Gastrocnemius medialis (tissue), 4 donors: ENCODE measurements at regions not wholly inside any gene's neighbourhood (a gene's known extent, or its start where the extent isn't known, plus 50 kb on each side); places are given as distances from the start of the nearest gene placed in this dataset.

Experiments
- ATAC-seq, 2 donors: fragments of 150-250 bp; one replicate each; pipeline ENCODE4 v1.9.1; 2016
- DNase-seq, 2 donors: peaks; one replicate each; pipeline ENCODE4 v3.0.0-alpha.2; 2019
- H3K27ac ChIP-seq, 4 donors: fragments of 200-600 bp; sonication (generic); 1 replicate in 1 of 4; 2 replicates in 3 of 4; pipeline ENCODE4 v1.5.1; 2016 to 2018; ENCODE audit warnings: mild to moderate bottlenecking in 2 of 4, moderate library complexity in 1 of 4
- H3K27me3 ChIP-seq, 3 donors: fragments of 200-600 bp; sonication (generic) in 2 of 3; 1 replicate in 1 of 3; 2 replicates in 2 of 3; pipeline versions ENCODE4 v1.5.1 to v1.6.0; 2016 to 2019; ENCODE audit warnings: mild to moderate bottlenecking in 1 of 3, moderate library complexity in 1 of 3
- H3K36me3 ChIP-seq, 2 donors: fragments of 200-600 bp; sonication (generic) in 1 of 2; one replicate each; pipeline ENCODE4 v1.5.1; 2017 to 2018
- H3K4me1 ChIP-seq, 2 donors: fragments of 200-600 bp; sonication (generic) in 1 of 2; one replicate each; pipeline ENCODE4 v1.5.1; 2016 to 2017; ENCODE audit warnings: mild to moderate bottlenecking in 2 of 2
- H3K4me3 ChIP-seq, 4 donors: fragments of 200-600 bp; sonication (generic) in 3 of 4; 1 replicate in 1 of 4; 2 replicates in 3 of 4; pipeline ENCODE4 v1.5.1; 2016 to 2019; ENCODE audit warnings: mild to moderate bottlenecking in 2 of 4
- H3K9me3 ChIP-seq, 3 donors: fragments of 200-600 bp; sonication (generic) in 2 of 3; 1 replicate in 1 of 3; 2 replicates in 2 of 3; pipeline ENCODE4 v1.5.1; 2016 to 2019
- POLR2A ChIP-seq, 2 donors: fragments of 450-650 bp; IDR thresholded peaks; one replicate each; pipeline ENCODE4 v1.6.1; 2017; ENCODE audit warnings: antibody characterized with exemption in 2 of 2, mild to moderate bottlenecking in 2 of 2, moderate library complexity in 2 of 2
- in situ Hi-C, 4 donors: fragments of 200-750 bp; cut with MboI; loops; one replicate each; pipeline versions ENCODE4 v1.15.0 to v1.8.0; 2017; ENCODE audit warnings: low sequenced_read_pairs in 4 of 4
- intact Hi-C: fragments of 100-400 bp; cut with DNase I; formaldehyde crosslinking; loops from one replicate; pipeline ENCODE4 v1.15.1; 2023; ENCODE audit warnings: low total_unique reads
- TF ChIP-seq, protein P1 (sequence below), 5 experiments: fragments of 450-650 bp in 3 of 5; fragments of 200-600 bp in 2 of 5; sonication (generic) in 2 of 5; IDR thresholded peaks in 4 of 5; conservative IDR thresholded peaks in 1 of 5; 1 replicate in 4 of 5; 2 replicates in 1 of 5; pipeline ENCODE4 v1.5.1; 2016 to 2019; ENCODE audit warnings: antibody characterized with exemption in 5 of 5, mild to moderate bottlenecking in 3 of 5, moderate library complexity in 3 of 5

- H3K9me3 ChIP-seq = no peaks in the 10 kb centered on the region
- intact Hi-C loops = no loop called here
- no peaks in the 10 kb centered on the region for H3K36me3 ChIP-seq
- H3K4me3 ChIP-seq = no peak overlapping the region
- in situ Hi-C loops = no loop called here
- TF ChIP-seq, protein P1, sequence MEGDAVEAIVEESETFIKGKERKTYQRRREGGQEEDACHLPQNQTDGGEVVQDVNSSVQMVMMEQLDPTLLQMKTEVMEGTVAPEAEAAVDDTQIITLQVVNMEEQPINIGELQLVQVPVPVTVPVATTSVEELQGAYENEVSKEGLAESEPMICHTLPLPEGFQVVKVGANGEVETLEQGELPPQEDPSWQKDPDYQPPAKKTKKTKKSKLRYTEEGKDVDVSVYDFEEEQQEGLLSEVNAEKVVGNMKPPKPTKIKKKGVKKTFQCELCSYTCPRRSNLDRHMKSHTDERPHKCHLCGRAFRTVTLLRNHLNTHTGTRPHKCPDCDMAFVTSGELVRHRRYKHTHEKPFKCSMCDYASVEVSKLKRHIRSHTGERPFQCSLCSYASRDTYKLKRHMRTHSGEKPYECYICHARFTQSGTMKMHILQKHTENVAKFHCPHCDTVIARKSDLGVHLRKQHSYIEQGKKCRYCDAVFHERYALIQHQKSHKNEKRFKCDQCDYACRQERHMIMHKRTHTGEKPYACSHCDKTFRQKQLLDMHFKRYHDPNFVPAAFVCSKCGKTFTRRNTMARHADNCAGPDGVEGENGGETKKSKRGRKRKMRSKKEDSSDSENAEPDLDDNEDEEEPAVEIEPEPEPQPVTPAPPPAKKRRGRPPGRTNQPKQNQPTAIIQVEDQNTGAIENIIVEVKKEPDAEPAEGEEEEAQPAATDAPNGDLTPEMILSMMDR (IDR thresholded peaks at IDR 0.05 in 4 of 5, conservative IDR thresholded peaks at IDR 0.05 in 1 of 5) = no peak
- H3K27ac ChIP-seq = no peak overlapping the region
- ATAC-seq = no peak
- H3K4me1 ChIP-seq = no peaks in the 10 kb centered on the region
- no peak for DNase-seq
- H3K27me3 ChIP-seq = no peaks in the 10 kb centered on the region
Observed at GRCh38 chr5:39857041-39857440, 432.3 kb upstream of the DAB2 start.

- DNase-seq (no peak), ATAC-seq (no peak)
- Histone ChIP-seq H3K4me1 (no peaks in the 10 kb centered on the region), H3K27ac (no peak overlapping the region), H3K36me3 (no peaks in the 10 kb centered on the region), H3K9me3 (no peaks in the 10 kb centered on the region), H3K27me3 (no peaks in the 10 kb centered on the region), H3K4me3 (no peak overlapping the region)
- intact Hi-C loops = no loop called here
- in situ Hi-C loops = no loop called here
- TF ChIP-seq POLR2A (IDR thresholded peaks at IDR 0.05) = no peak
- TF ChIP-seq, protein P1 (IDR thresholded peaks at IDR 0.05 in 4 of 5, conservative IDR thresholded peaks at IDR 0.05 in 1 of 5) = no peak
Observed at GRCh38 chr5:39854771-39855410, 430.1 kb upstream of the DAB2 start.

- TF ChIP-seq POLR2A (IDR thresholded peaks at IDR 0.05) = no peak
- TF ChIP-seq, protein P1 (IDR thresholded peaks at IDR 0.05 in 4 of 5, conservative IDR thresholded peaks at IDR 0.05 in 1 of 5) = no peak
Observed at GRCh38 chr5:39850291-39850690, 425.5 kb upstream of the DAB2 start.

DNA sequence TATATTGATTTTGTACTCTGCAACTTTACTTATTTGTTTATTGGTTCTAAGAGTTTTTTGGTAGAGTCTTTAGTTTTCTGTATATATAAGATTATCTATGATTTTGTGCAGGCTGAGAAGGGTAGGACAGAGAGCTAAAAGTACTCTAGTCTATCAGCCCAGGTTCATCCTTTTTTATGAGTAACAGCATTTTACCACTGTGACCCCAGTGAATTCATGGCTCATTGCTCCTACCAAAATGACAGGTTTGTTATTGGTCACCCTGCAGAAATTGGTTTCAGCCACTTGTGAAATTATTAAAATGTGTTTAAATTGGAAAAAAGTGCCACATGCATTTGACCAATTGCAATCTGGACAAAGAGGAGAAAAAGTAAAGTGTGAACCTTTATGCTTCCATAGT lies 421.4 kb upstream of the DAB2 start:
- Histone ChIP-seq H3K4me1 (no peaks in the 10 kb centered on the region), H3K9me3 (no peaks in the 10 kb centered on the region), H3K27me3 (no peaks in the 10 kb centered on the region), H3K36me3 (no peaks in the 10 kb centered on the region), H3K27ac (no peak overlapping the region), H3K4me3 (no peak overlapping the region)
- in situ Hi-C loops = no loop called here
- TF ChIP-seq, protein P1 (IDR thresholded peaks at IDR 0.05 in 4 of 5, conservative IDR thresholded peaks at IDR 0.05 in 1 of 5) = no peak
- TF ChIP-seq POLR2A (IDR thresholded peaks at IDR 0.05) = no peak
- DNase-seq (no peak), ATAC-seq (no peak)
- intact Hi-C loops = no loop called here

More at GRCh38 chr5:39850291-39850690, 425.5 kb upstream of the DAB2 start:
- no peak for ATAC-seq
- in situ Hi-C loops = no loop called here
- Histone ChIP-seq H3K4me1 (no peaks in the 10 kb centered on the region), H3K36me3 (no peaks in the 10 kb centered on the region), H3K27ac (no peak overlapping the region), H3K4me3 (no peak overlapping the region), H3K27me3 (no peaks in the 10 kb centered on the region), H3K9me3 (no peaks in the 10 kb centered on the region)
- DNase-seq = no peak
- intact Hi-C loops = no loop called here

- ATAC-seq (no peak), DNase-seq (no peak)
- Histone ChIP-seq H3K27me3 (no peaks in the 10 kb centered on the region), H3K9me3 (no peaks in the 10 kb centered on the region), H3K4me1 (no peaks in the 10 kb centered on the region), H3K27ac (no peak overlapping the region), H3K36me3 (no peaks in the 10 kb centered on the region), H3K4me3 (no peak overlapping the region)
- intact Hi-C loops (no loop called here), in situ Hi-C loops (no loop called here)
- TF ChIP-seq, protein P1 (IDR thresholded peaks at IDR 0.05 in 4 of 5, conservative IDR thresholded peaks at IDR 0.05 in 1 of 5) = no peak
- no peak for TF ChIP-seq POLR2A (IDR thresholded peaks at IDR 0.05)
Observed at GRCh38 chr5:39843767-39844166, 419.0 kb upstream of the DAB2 start.
